ENCODE measurements at regions not wholly inside any gene's neighbourhood (a gene's known extent, or its start where the extent isn't known, plus 50 kb on each side); places are given as distances from the start of the nearest gene placed in this dataset.
"Not testable (repeated sequence)": the region's sequence is repeated elsewhere in the genome, so short reads cannot be mapped to it uniquely, and the experiment has no call there.

- DNase-seq (ENCODE audit: low spot score) = no peak
Observed at GRCh38 chr4:81319657-81320056, 104.6 kb upstream of the PRKG2 start.

- DNase-seq (ENCODE audit: low spot score) = no peak
Observed at GRCh38 chr4:81314897-81315470, 100.0 kb upstream of the PRKG2 start.

GRCh38 chr4:81314196-81314896, 99.3 kb upstream of the PRKG2 start:
- no peak for DNase-seq (ENCODE audit: low spot score)

- DNase-seq (ENCODE audit: low spot score) = no peak
Observed at GRCh38 chr4:81307991-81308390, 93.0 kb upstream of the PRKG2 start.

- no peak for DNase-seq (ENCODE audit: low spot score)
Observed at GRCh38 chr4:81304871-81305270, 89.8 kb upstream of the PRKG2 start.

GRCh38 chr4:81300352-81300751, 85.3 kb upstream of the PRKG2 start:
- not testable (repeated sequence) for DNase-seq (ENCODE audit: low spot score)

- no peak for DNase-seq (ENCODE audit: low spot score)
Observed at GRCh38 chr4:81290813-81291212, 75.8 kb upstream of the PRKG2 start.

- DNase-seq (ENCODE audit: low spot score) = no peak
Observed at GRCh38 chr4:81287101-81287500, 72.1 kb upstream of the PRKG2 start.

GRCh38 chr4:81282131-81282530, 67.1 kb upstream of the PRKG2 start:
- DNase-seq (ENCODE audit: low spot score) = no peak

GRCh38 chr4:81274460-81274859, 59.4 kb upstream of the PRKG2 start:
- DNase-seq (ENCODE audit: low spot score) = no peak

- DNase-seq (ENCODE audit: low spot score) = no peak
Observed at GRCh38 chr4:81272671-81273070, 57.6 kb upstream of the PRKG2 start.

Small RNA genes in the stretch of these regions (small RNA-seq; reads per million reads assigned to genes)
- 3.8 to 4.4 reads per million in 2 experiments for gene RNU5A-2P
